ENCODE measurements at regions not wholly inside any gene's neighbourhood (a gene's known extent, or its start where the extent isn't known, plus 50 kb on each side); places are given as distances from the start of the nearest gene placed in this dataset.
A peak's percentile ranks its signal among the peaks of the same experiment; 100 is the strongest.

DNA sequence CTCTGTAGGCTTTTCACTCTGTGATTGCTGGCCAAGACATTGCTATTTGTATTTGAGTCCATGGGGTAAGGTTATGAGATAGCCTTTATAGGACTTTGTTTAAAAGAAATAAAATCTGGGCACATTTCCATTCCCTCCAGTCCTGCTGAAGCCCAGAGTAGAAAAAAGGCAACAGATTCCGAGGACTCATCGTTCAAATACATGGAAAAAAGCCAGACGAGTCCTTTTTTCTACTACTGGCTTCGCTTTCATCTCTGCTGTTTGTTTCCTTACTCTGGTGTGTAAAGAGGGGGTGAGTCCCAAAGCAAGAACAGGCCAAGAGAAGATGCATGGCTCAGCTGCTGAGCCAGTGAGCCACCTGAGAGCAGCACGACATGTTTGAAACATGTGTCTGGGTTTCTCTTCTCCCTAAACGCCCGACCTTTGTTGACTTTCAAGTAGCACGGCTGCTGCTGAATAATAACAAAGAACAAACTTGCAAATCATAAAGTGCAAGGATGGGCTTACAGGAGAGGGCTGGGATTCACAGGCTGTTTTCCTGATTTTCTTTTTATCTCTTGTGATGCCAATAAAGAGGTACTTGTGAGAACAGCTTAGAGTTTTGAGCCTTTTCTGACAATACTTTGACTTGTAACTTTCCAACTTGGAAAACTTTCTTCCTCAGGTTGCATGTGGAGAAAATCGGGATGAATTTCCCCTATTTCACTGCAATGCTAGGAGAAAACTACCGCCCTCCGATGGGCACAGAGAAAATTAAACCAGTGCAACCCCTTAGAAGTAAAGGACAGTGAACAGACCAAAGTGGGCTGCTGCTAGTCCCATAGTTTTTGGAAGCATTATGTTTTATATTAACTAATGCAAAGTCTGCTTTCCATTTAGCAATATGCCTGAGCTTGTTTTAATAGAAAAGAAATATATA, 195.2 kb upstream of the RAG2 start:
- POLR2A ChIA-PET = no interaction called here
- no peak overlapping the region for H3K4me2 ChIP-seq (ENCODE audit: low read length)
- H3K79me2 ChIP-seq (ENCODE audit: insufficient read depth, low read depth, low read length) = no peaks in the 10 kb centered on the region
- no peak for DNase-seq (ENCODE audit: low spot score)
- no peaks in the 10 kb centered on the region for H3K9me3 ChIP-seq (ENCODE audit: low read length)
- CTCF ChIA-PET (ENCODE audit: unreplicated experiment) = no interaction called here
- no peaks in the 10 kb centered on the region for H3K9me2 ChIP-seq (ENCODE audit: insufficient read depth, low read length)
- H2AFZ ChIP-seq (ENCODE audit: low read length) = no peak overlapping the region
- intact Hi-C loops (cut with micrococcal nuclease; ENCODE audit: unreplicated experiment) = no loop called here
- no TSS peak for BruUV-seq (replicated peaks)
- H3K4me1 ChIP-seq (ENCODE audit: insufficient read depth, low read length, poor library complexity, severe bottlenecking) = no peaks in the 10 kb centered on the region
- TF ChIP-seq, protein P1, sequence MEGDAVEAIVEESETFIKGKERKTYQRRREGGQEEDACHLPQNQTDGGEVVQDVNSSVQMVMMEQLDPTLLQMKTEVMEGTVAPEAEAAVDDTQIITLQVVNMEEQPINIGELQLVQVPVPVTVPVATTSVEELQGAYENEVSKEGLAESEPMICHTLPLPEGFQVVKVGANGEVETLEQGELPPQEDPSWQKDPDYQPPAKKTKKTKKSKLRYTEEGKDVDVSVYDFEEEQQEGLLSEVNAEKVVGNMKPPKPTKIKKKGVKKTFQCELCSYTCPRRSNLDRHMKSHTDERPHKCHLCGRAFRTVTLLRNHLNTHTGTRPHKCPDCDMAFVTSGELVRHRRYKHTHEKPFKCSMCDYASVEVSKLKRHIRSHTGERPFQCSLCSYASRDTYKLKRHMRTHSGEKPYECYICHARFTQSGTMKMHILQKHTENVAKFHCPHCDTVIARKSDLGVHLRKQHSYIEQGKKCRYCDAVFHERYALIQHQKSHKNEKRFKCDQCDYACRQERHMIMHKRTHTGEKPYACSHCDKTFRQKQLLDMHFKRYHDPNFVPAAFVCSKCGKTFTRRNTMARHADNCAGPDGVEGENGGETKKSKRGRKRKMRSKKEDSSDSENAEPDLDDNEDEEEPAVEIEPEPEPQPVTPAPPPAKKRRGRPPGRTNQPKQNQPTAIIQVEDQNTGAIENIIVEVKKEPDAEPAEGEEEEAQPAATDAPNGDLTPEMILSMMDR (conservative IDR thresholded peaks at IDR 0.05; ENCODE audit: low read length) = 0 out of 2 replicates have a peak, but pooled peaks have one; percentile 24
- TF ChIP-seq EZH2phosphoT487 (IDR thresholded peaks at IDR 0.05; ENCODE audit: borderline replicate concordance, low read depth, low read length) = no peak
- no peaks in the 10 kb centered on the region for H3K36me3 ChIP-seq (ENCODE audit: insufficient read depth, low read length)
- no peak overlapping the region for H3K27ac ChIP-seq (ENCODE audit: low read depth, low read length, poor library complexity, severe bottlenecking)
- H4K20me1 ChIP-seq (ENCODE audit: insufficient read depth, low read length) = no peaks in the 10 kb centered on the region
- H3K4me3 ChIP-seq (ENCODE audit: low read depth, low read length, poor library complexity, severe bottlenecking) = no peak overlapping the region

DNA sequence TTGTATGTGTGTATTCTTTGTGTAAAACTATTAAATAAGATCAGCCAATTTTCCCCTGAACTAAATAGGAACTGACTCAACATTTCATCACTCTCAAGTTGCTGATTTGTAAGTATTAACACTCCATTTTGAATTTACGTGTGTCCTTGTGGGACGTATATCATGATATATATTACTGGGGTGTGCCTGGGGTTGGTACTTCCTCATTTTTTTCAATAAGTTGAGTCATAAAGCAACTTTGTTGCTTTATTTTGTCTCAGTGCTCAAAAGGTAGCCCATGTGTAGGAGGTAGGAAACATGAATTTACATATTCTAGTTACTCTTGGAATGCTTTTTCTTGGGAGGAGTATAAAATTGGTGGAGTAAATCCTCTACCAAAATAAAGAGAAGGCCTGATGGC, 193.9 kb upstream of the RAG2 start:
- Histone ChIP-seq H3K9me2 (ENCODE audit: insufficient read depth, low read length) (no peaks in the 10 kb centered on the region), H3K4me2 (ENCODE audit: low read length) (no peak overlapping the region), H3K4me3 (ENCODE audit: low read depth, low read length, poor library complexity, severe bottlenecking) (no peak overlapping the region), H3K4me1 (ENCODE audit: insufficient read depth, low read length, poor library complexity, severe bottlenecking) (no peaks in the 10 kb centered on the region), H3K36me3 (ENCODE audit: insufficient read depth, low read length) (no peaks in the 10 kb centered on the region), H4K20me1 (ENCODE audit: insufficient read depth, low read length) (no peaks in the 10 kb centered on the region), H3K9me3 (ENCODE audit: low read length) (no peaks in the 10 kb centered on the region), H2AFZ (ENCODE audit: low read length) (no peak overlapping the region), H3K79me2 (ENCODE audit: insufficient read depth, low read depth, low read length) (no peaks in the 10 kb centered on the region), H3K27ac (ENCODE audit: low read depth, low read length, poor library complexity, severe bottlenecking) (no peak overlapping the region)
- POLR2A ChIA-PET = interaction anchor here (0.7 kb wide), 1 partner anchor 103 kb away, joined by 4 read pairs; no protein-coding TSS in a partner anchor
- BruUV-seq (replicated peaks) = no TSS peak
- TF ChIP-seq, protein P1 (conservative IDR thresholded peaks at IDR 0.05; ENCODE audit: low read length) = no peak
- TF ChIP-seq EZH2phosphoT487 (IDR thresholded peaks at IDR 0.05; ENCODE audit: borderline replicate concordance, low read depth, low read length) = no peak
- CTCF ChIA-PET (ENCODE audit: unreplicated experiment) = no interaction called here
- intact Hi-C loops (cut with micrococcal nuclease; ENCODE audit: unreplicated experiment) = no loop called here
- DNase-seq (ENCODE audit: low spot score) = no peak

DNA sequence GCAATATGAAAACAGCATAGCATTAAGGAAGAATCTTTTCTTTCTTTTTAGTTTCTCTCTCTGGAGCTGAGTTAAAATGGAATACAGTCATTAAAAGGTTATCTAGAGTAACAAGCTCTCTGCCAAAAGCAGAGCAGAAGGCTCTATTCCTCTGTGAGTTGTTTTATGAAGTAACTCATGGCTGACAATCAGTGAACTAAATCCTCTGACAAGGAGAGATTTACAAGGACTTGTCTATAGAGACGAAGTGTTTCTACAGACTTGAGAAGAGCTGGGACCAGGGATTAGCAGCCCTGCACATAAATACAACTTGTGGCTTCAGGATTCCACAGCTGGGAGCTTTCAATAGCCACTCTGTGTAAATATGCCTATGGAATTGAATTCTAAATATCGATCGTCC, 192.5 kb upstream of the RAG2 start:
- no peak overlapping the region for H3K4me2 ChIP-seq (ENCODE audit: low read length)
- H3K4me1 ChIP-seq (ENCODE audit: insufficient read depth, low read length, poor library complexity, severe bottlenecking) = no peaks in the 10 kb centered on the region
- POLR2A ChIA-PET = interaction anchor here (0.7 to 0.9 kb wide), 2 partner anchors 10 to 1061 kb away, joined by 3 read pairs; no protein-coding TSS in a partner anchor
- no peak overlapping the region for H3K27ac ChIP-seq (ENCODE audit: low read depth, low read length, poor library complexity, severe bottlenecking)
- H3K4me3 ChIP-seq (ENCODE audit: low read depth, low read length, poor library complexity, severe bottlenecking) = no peak overlapping the region
- TF ChIP-seq, protein P1 (conservative IDR thresholded peaks at IDR 0.05; ENCODE audit: low read length) = no peak
- TF ChIP-seq EZH2phosphoT487 (IDR thresholded peaks at IDR 0.05; ENCODE audit: borderline replicate concordance, low read depth, low read length) = no peak
- intact Hi-C loops (cut with micrococcal nuclease; ENCODE audit: unreplicated experiment) = no loop called here
- no peaks in the 10 kb centered on the region for H4K20me1 ChIP-seq (ENCODE audit: insufficient read depth, low read length)
- no peaks in the 10 kb centered on the region for H3K9me2 ChIP-seq (ENCODE audit: insufficient read depth, low read length)
- H2AFZ ChIP-seq (ENCODE audit: low read length) = no peak overlapping the region
- no TSS peak for BruUV-seq (replicated peaks)
- CTCF ChIA-PET (ENCODE audit: unreplicated experiment) = no interaction called here
- no peak for DNase-seq (ENCODE audit: low spot score)
- no peaks in the 10 kb centered on the region for H3K9me3 ChIP-seq (ENCODE audit: low read length)
- H3K36me3 ChIP-seq (ENCODE audit: insufficient read depth, low read length) = no peaks in the 10 kb centered on the region
- H3K79me2 ChIP-seq (ENCODE audit: insufficient read depth, low read depth, low read length) = no peaks in the 10 kb centered on the region

All from OCI-LY7 (cell line).